Mesenchymal stem cell (in vitro differentiated cells and primary cell): ENCODE measurements at regions not wholly inside any gene's neighbourhood (a gene's known extent, or its start where the extent isn't known, plus 50 kb on each side); places are given as distances from the start of the nearest gene placed in this dataset.

Source experiments
- DNase-seq: peaks from one replicate; pipeline ENCODE4 v3.0.0-alpha.2; 2013
- H2AFZ ChIP-seq: one replicate; pipeline ENCODE4 v1.6.1; 2013; ENCODE audit warnings: low read depth, mild to moderate bottlenecking, control low read depth, inconsistent platforms, low read length, moderate library complexity
- H2AK5ac ChIP-seq: 2 replicates; pipeline ENCODE4 v1.6.1; 2013; ENCODE audit warnings: low read length, moderate library complexity, mild to moderate bottlenecking, inconsistent platforms; ENCODE audit not compliant: severe bottlenecking
- H2BK120ac ChIP-seq: one replicate; pipeline ENCODE4 v1.6.1; 2013; ENCODE audit warnings: low read depth, mild to moderate bottlenecking, inconsistent platforms, low read length, moderate library complexity
- H2BK12ac ChIP-seq, 2 experiments: one replicate each; pipeline ENCODE4 v1.6.1; 2013; ENCODE audit warnings: inconsistent platforms in 2 of 2, low read length in 2 of 2, mild to moderate bottlenecking in 2 of 2, moderate library complexity in 2 of 2, control low read depth in 1 of 2
- H2BK15ac ChIP-seq: one replicate; pipeline ENCODE4 v1.6.1; 2013; ENCODE audit warnings: mild to moderate bottlenecking, low read depth, inconsistent platforms; ENCODE audit not compliant: poor library complexity, severe bottlenecking
- H2BK5ac ChIP-seq: 2 replicates; pipeline ENCODE4 v1.6.1; 2013; ENCODE audit warnings: low read depth, mild to moderate bottlenecking, low read length, control low read depth, inconsistent platforms; ENCODE audit not compliant: poor library complexity, severe bottlenecking
- H3K14ac ChIP-seq, 2 experiments: one replicate each; pipeline ENCODE4 v1.6.1; 2013; ENCODE audit warnings: inconsistent platforms in 2 of 2, low read length in 2 of 2, control low read depth in 1 of 2, mild to moderate bottlenecking in 1 of 2, moderate library complexity in 1 of 2
- H3K18ac ChIP-seq, 2 experiments: one replicate each; pipeline ENCODE4 v1.6.1; 2013; ENCODE audit warnings: inconsistent platforms in 2 of 2, low read length in 2 of 2, control low read depth in 1 of 2, low read depth in 1 of 2, mild to moderate bottlenecking in 1 of 2
- H3K23ac ChIP-seq, 2 experiments: one replicate each; pipeline ENCODE4 v1.6.1; 2013; ENCODE audit warnings: inconsistent platforms in 2 of 2, low read length in 2 of 2, mild to moderate bottlenecking in 2 of 2, moderate library complexity in 2 of 2, control low read depth in 1 of 2
- H3K27ac ChIP-seq: 2 replicates; pipeline ENCODE4 v1.5.1; 2013; ENCODE audit warnings: mild to moderate bottlenecking, moderate library complexity, low read length, control low read depth, inconsistent platforms; ENCODE audit not compliant: poor library complexity, severe bottlenecking
- H3K27me3 ChIP-seq, 2 experiments: 2 replicates each; pipeline versions ENCODE4 v1.6.1 to v1.7.0; 2013; ENCODE audit warnings: low read length in 2 of 2, mild to moderate bottlenecking in 2 of 2, moderate library complexity in 2 of 2, control low read depth in 1 of 2, inconsistent platforms in 1 of 2; ENCODE audit not compliant: control insufficient read depth in 1 of 2, insufficient read depth in 1 of 2
- H3K36me3 ChIP-seq, 2 experiments: 2 replicates each; pipeline versions ENCODE4 v1.6.1 to v1.7.0; 2013; ENCODE audit warnings: low read length in 2 of 2, control low read depth in 1 of 2, inconsistent platforms in 1 of 2, low read depth in 1 of 2, mild to moderate bottlenecking in 1 of 2; ENCODE audit not compliant: insufficient read depth in 2 of 2, control insufficient read depth in 1 of 2
- H3K4ac ChIP-seq, 2 experiments: one replicate each; pipeline ENCODE4 v1.6.1; 2013; ENCODE audit warnings: inconsistent platforms in 2 of 2, low read length in 2 of 2, mild to moderate bottlenecking in 2 of 2, moderate library complexity in 2 of 2, control low read depth in 1 of 2, low read depth in 1 of 2
- H3K4me1 ChIP-seq: 2 replicates; pipeline ENCODE4 v1.6.1; 2013; ENCODE audit warnings: low read depth, low read length, control low read depth; ENCODE audit not compliant: control insufficient read depth, insufficient read depth
- H3K4me2 ChIP-seq: 2 replicates; pipeline ENCODE4 v1.6.1; 2013; ENCODE audit warnings: low read length, mild to moderate bottlenecking, inconsistent platforms; ENCODE audit not compliant: poor library complexity, severe bottlenecking
- H3K4me3 ChIP-seq, 2 experiments: 2 replicates each; pipeline versions ENCODE4 v1.5.1 to v1.7.0; 2013; ENCODE audit warnings: low read length in 2 of 2, mild to moderate bottlenecking in 2 of 2, control low read depth in 1 of 2, low read depth in 1 of 2; ENCODE audit not compliant: insufficient read depth in 1 of 2
- H3K79me1 ChIP-seq: replicated peaks from 2 replicates; pipeline ENCODE4 v1.6.1; 2013; ENCODE audit warnings: mild to moderate bottlenecking, control low read depth, low read length, inconsistent platforms; ENCODE audit not compliant: poor library complexity, severe bottlenecking
- H3K9ac ChIP-seq: 2 replicates; pipeline ENCODE4 v1.7.0; 2013; ENCODE audit warnings: mild to moderate bottlenecking, low read length, moderate library complexity
- H3K9me3 ChIP-seq: 2 replicates; pipeline ENCODE4 v1.7.0; 2013; ENCODE audit warnings: mild to moderate bottlenecking, low read length; ENCODE audit not compliant: control insufficient read depth
- H4K8ac ChIP-seq: one replicate; pipeline ENCODE4 v1.6.1; 2013; ENCODE audit warnings: inconsistent platforms, mild to moderate bottlenecking, low read length, moderate library complexity
- H4K91ac ChIP-seq: one replicate; pipeline ENCODE4 v1.6.1; 2013; ENCODE audit warnings: mild to moderate bottlenecking, low read length, inconsistent platforms
- WGBS: methylation state at CpG from one replicate; pipeline ENCODE4 v1.1.7; 2013; ENCODE audit warnings: mixed read lengths; 5-methylcytosine and 5-hydroxymethylcytosine counted together

DNA sequence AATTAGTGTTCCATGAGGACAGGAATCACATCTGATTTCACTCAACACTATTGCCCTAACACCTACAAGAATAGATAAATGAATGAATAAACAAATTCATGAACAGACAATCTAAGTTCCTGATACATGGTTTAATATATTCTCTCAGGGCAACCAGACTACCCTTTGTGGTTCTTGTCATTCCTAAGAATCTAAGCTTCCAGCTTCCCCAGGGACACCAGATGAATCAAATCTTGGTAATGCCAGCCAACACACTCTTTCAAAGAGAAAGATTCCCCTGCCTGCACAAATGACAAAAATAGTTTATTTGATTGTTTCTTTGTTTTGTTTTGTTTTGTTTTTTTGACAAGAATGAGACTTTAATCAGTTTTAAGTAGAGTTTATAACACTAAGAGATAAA, 237.5 kb upstream of the CHAC2 start:
- Histone ChIP-seq H3K27me3 (no peaks in the 10 kb centered on the region), H3K23ac (no peak overlapping the region), H3K79me1 (no peaks in the 10 kb centered on the region), H2BK5ac (no peak overlapping the region), H3K9me3 (peaks cover 14% of the 10 kb centered on the region), H3K36me3 (no peaks in the 10 kb centered on the region), H3K4ac (no peak overlapping the region), H3K4me2 (no peak overlapping the region), H3K4me1 (no peaks in the 10 kb centered on the region), H3K9ac (no peak overlapping the region), H3K27ac (no peak overlapping the region), H2AFZ (no peak overlapping the region), H2BK120ac (no peak overlapping the region), H3K14ac (no peak overlapping the region), H3K4me3 (no peak overlapping the region), H2BK15ac (no peak overlapping the region), H2BK12ac (no peak overlapping the region), H2AK5ac (no peak overlapping the region), H4K8ac (no peak overlapping the region), H4K91ac (no peak overlapping the region), H3K18ac (no peak overlapping the region)
- no peak for DNase-seq

DNA sequence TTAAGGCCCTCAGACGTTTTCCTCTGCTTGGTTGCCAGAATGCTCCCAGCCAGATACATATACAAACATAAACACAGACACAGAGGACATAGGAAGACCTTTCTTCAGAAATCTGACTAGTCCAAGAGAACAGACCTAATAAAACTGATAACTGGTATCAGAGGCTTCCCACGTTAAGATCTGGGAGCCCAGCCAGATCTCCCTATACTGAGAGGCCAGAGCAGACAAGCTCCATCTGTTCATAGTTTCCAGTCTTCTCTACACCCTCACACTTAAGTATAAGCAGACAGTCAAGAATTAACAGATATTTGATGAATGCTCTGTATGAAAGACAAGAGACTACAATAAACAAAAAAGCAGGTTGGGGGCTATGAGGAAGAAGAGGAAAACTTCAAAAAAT, 240.5 kb upstream of the CHAC2 start:
- H2BK5ac ChIP-seq: no peak overlapping the region
- no peak overlapping the region for H2BK15ac ChIP-seq
- H3K9ac ChIP-seq: no peak overlapping the region
- H3K4me2 ChIP-seq: no peak overlapping the region
- H2AK5ac ChIP-seq: no peak overlapping the region
- no peak overlapping the region for H3K4me3 ChIP-seq
- H3K9me3 ChIP-seq: peaks cover 14% of the 10 kb centered on the region
- H3K79me1 ChIP-seq: no peaks in the 10 kb centered on the region
- no peak overlapping the region for H2BK12ac ChIP-seq
- no peak overlapping the region for H4K91ac ChIP-seq
- H2BK120ac ChIP-seq: no peak overlapping the region
- 49% methylated on average over 2 of the region's 2 CpGs for WGBS
- H3K23ac ChIP-seq: no peak overlapping the region
- H4K8ac ChIP-seq: no peak overlapping the region
- no peaks in the 10 kb centered on the region for H3K36me3 ChIP-seq
- no peak overlapping the region for H3K4ac ChIP-seq
- no peak overlapping the region for H2AFZ ChIP-seq
- H3K27ac ChIP-seq: no peak overlapping the region
- H3K4me1 ChIP-seq: no peaks in the 10 kb centered on the region
- no peak overlapping the region for H3K14ac ChIP-seq
- no peak overlapping the region for H3K18ac ChIP-seq
- no peak for DNase-seq
- H3K27me3 ChIP-seq: no peaks in the 10 kb centered on the region

DNA sequence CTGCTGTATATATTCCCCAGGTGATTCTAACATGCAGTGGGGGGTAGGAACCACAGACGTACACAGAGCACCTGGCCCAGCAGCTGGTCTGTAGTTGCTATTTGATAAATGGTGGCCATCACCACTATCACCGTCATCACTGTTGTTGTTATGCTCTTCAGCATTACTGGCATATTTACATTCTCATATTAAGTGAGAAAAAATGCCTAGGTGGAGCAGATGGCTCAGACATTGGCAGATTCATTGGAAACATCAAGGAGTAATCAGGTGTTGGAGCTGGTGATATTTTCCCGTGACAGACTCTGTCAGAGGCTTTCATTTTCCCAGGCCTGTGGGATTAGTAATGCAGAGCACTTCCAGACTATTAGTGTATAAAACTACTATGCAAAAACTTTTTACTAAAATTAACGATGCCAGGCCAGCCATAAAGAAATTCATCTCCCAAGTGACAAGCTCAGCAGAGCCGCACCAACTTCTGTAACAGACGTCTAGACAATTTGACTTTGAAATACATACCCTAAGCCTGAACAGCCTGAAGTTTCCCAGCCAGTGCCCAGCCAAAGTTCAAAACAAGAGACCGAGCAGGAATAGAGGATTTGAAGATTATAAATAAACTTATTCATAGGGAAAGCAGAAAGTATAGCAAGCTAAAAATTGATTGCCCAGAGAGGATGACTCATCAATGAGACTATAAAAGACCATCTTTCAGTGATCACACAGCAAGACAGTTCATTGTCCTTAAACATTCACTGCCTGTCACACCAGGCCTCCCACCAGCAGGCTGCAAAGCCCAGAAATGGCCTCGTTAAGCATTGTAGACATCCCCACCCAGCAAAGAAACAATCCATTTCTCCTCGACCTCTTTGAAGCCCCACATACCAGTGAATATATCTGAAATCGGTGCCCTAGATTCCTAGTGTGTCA, 247.4 kb upstream of the CHAC2 start:
- no peaks in the 10 kb centered on the region for H3K79me1 ChIP-seq
- H2AK5ac ChIP-seq: no peak overlapping the region
- no peak overlapping the region for H3K4me2 ChIP-seq
- no peak overlapping the region for H2BK12ac ChIP-seq
- no peak overlapping the region for H4K91ac ChIP-seq
- no peak overlapping the region for H2BK120ac ChIP-seq
- no peak overlapping the region for H3K4ac ChIP-seq
- H2BK15ac ChIP-seq: no peak overlapping the region
- H3K23ac ChIP-seq: no peak overlapping the region
- DNase-seq: no peak
- 44% methylated on average over 8 of the region's 10 CpGs for WGBS
- H3K27ac ChIP-seq: no peak overlapping the region
- H3K9me3 ChIP-seq: no peaks in the 10 kb centered on the region
- H3K18ac ChIP-seq: no peak overlapping the region
- H3K36me3 ChIP-seq: no peaks in the 10 kb centered on the region
- H3K4me3 ChIP-seq: no peak overlapping the region
- H3K27me3 ChIP-seq: no peaks in the 10 kb centered on the region
- no peak overlapping the region for H3K14ac ChIP-seq
- no peak overlapping the region for H2BK5ac ChIP-seq
- H4K8ac ChIP-seq: no peak overlapping the region
- H3K9ac ChIP-seq: no peak overlapping the region
- peaks cover 2% of the 10 kb centered on the region for H3K4me1 ChIP-seq
- no peak overlapping the region for H2AFZ ChIP-seq

DNA sequence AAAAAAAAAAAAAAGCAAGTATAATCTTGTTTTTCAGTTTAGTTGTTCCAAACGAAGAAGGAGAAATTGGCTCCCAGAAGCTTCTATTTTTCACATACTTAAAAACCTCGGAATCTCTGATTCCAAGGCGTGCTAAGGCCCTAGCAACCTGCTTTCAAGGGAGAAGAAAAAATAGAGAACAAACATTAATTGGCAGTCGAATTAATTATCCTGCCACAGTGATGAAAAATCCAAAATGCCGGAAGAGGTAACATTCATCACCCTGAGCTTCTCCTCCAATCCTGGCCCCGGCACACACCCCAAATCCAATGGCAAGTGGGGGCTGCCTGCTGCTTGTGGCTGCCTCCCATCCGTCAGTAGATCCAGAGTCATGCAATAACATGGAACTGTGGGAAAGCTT, 250.2 kb upstream of the CHAC2 start:
- Histone ChIP-seq H3K27ac (no peak overlapping the region), H3K4me1 (peaks cover 2% of the 10 kb centered on the region), H2BK5ac (no peak overlapping the region), H2BK12ac (no peak overlapping the region), H3K23ac (no peak overlapping the region), H3K9ac (no peak overlapping the region), H3K79me1 (no peaks in the 10 kb centered on the region), H4K8ac (no peak overlapping the region), H3K4me3 (no peak overlapping the region), H3K4me2 (no peak overlapping the region), H2AFZ (no peak overlapping the region), H3K9me3 (no peaks in the 10 kb centered on the region), H3K36me3 (no peaks in the 10 kb centered on the region), H2BK15ac (no peak overlapping the region), H2BK120ac (no peak overlapping the region), H4K91ac (no peak overlapping the region), H3K18ac (no peak overlapping the region), H3K4ac (no peak overlapping the region), H2AK5ac (no peak overlapping the region), H3K27me3 (no peaks in the 10 kb centered on the region), H3K14ac (no peak overlapping the region)
- DNase-seq: no peak
- 81% methylated on average over 7 of the region's 7 CpGs for WGBS
